Glutamatergic neuron (in vitro differentiated cells): ENCODE measurements at regions not wholly inside any gene's neighbourhood (a gene's known extent, or its start where the extent isn't known, plus 50 kb on each side); places are given as distances from the start of the nearest gene placed in this dataset.

Experiments
- DNase-seq: peaks from one replicate; pipeline ENCODE4 v3.0.0; 2022
- H3K27ac Mint-ChIP-seq: one replicate; pipeline ENCODE4 v1.8.0; 2020; ENCODE audit warnings: mild to moderate bottlenecking, mixed read lengths, inconsistent platforms; ENCODE audit not compliant: unreplicated experiment
- H3K27me3 Mint-ChIP-seq: one replicate; pipeline ENCODE4 v1.8.0; 2020; ENCODE audit warnings: mild to moderate bottlenecking, moderate library complexity, mixed read lengths, inconsistent platforms; ENCODE audit not compliant: unreplicated experiment
- H3K36me3 Mint-ChIP-seq: one replicate; pipeline ENCODE4 v1.8.0; 2020; ENCODE audit warnings: mild to moderate bottlenecking, mixed read lengths, inconsistent platforms; ENCODE audit not compliant: unreplicated experiment
- H3K4me1 Mint-ChIP-seq: one replicate; pipeline ENCODE4 v1.8.0; 2020; ENCODE audit warnings: mild to moderate bottlenecking, low read depth, mixed read lengths, inconsistent platforms; ENCODE audit not compliant: unreplicated experiment
- H3K4me3 Mint-ChIP-seq: one replicate; pipeline ENCODE4 v1.8.0; 2020; ENCODE audit warnings: mild to moderate bottlenecking, mixed read lengths, inconsistent platforms; ENCODE audit not compliant: unreplicated experiment
- H3K9me3 Mint-ChIP-seq: one replicate; pipeline ENCODE4 v1.8.0; 2020; ENCODE audit warnings: mild to moderate bottlenecking, moderate library complexity, mixed read lengths, inconsistent platforms; ENCODE audit not compliant: unreplicated experiment
- CTCF ChIP-seq: fragments of 200-600 bp; sonication (generic); IDR thresholded peaks from one replicate; pipeline ENCODE4 v1.5.0; 2021; ENCODE audit not compliant: partially characterized antibody, unreplicated experiment

GRCh38 chr4:175307326-175307725 is 389.2 kb downstream of the ADAM29 start:
- Mint-ChIP-seq H3K9me3 (no peaks in the 10 kb centered on the region), H3K4me3 (no peak overlapping the region), H3K36me3 (no peaks in the 10 kb centered on the region), H3K4me1 (peaks cover 6% of the 10 kb centered on the region), H3K27me3 (peaks cover under 1% of the 10 kb centered on the region), H3K27ac (no peak overlapping the region)
- no peak for DNase-seq
- no peak for TF ChIP-seq CTCF

- peaks cover 6% of the 10 kb centered on the region for H3K4me1 Mint-ChIP-seq
- no peak for TF ChIP-seq CTCF
- no peak overlapping the region for H3K27ac Mint-ChIP-seq
- no peaks in the 10 kb centered on the region for H3K36me3 Mint-ChIP-seq
- no peak for DNase-seq
- no peaks in the 10 kb centered on the region for H3K9me3 Mint-ChIP-seq
- no peaks in the 10 kb centered on the region for H3K27me3 Mint-ChIP-seq
- H3K4me3 Mint-ChIP-seq: no peak overlapping the region
Observed at GRCh38 chr4:175308236-175308635, 390.1 kb downstream of the ADAM29 start.

GRCh38 chr4:175309041-175309440 is 390.9 kb downstream of the ADAM29 start:
- Mint-ChIP-seq H3K27ac (no peak overlapping the region), H3K4me3 (no peak overlapping the region), H3K9me3 (no peaks in the 10 kb centered on the region), H3K36me3 (no peaks in the 10 kb centered on the region), H3K27me3 (no peaks in the 10 kb centered on the region), H3K4me1 (peaks cover 6% of the 10 kb centered on the region)
- DNase-seq: no peak
- TF ChIP-seq CTCF: no peak

- no peaks in the 10 kb centered on the region for H3K36me3 Mint-ChIP-seq
- DNase-seq: no peak
- H3K27ac Mint-ChIP-seq: no peak overlapping the region
- H3K27me3 Mint-ChIP-seq: no peaks in the 10 kb centered on the region
- H3K4me3 Mint-ChIP-seq: no peak overlapping the region
- TF ChIP-seq CTCF: no peak
- H3K4me1 Mint-ChIP-seq: no peaks in the 10 kb centered on the region
- no peaks in the 10 kb centered on the region for H3K9me3 Mint-ChIP-seq
Observed at GRCh38 chr4:175325230-175325629, 407.1 kb downstream of the ADAM29 start.

- no peaks in the 10 kb centered on the region for H3K36me3 Mint-ChIP-seq
- no peaks in the 10 kb centered on the region for H3K9me3 Mint-ChIP-seq
- no peaks in the 10 kb centered on the region for H3K27me3 Mint-ChIP-seq
- H3K4me3 Mint-ChIP-seq: no peak overlapping the region
- H3K27ac Mint-ChIP-seq: no peak overlapping the region
- TF ChIP-seq CTCF: no peak
- DNase-seq: no peak
- H3K4me1 Mint-ChIP-seq: no peaks in the 10 kb centered on the region
Observed at GRCh38 chr4:175326796-175327195, 408.6 kb downstream of the ADAM29 start.
